Epidermal melanocyte (primary cell): ENCODE measurements at regions not wholly inside any gene's neighbourhood (a gene's known extent, or its start where the extent isn't known, plus 50 kb on each side); places are given as distances from the start of the nearest gene placed in this dataset.

Experiments
- DNase-seq: peaks from one replicate; pipeline ENCODE4 v3.0.0; 2011; ENCODE audit warnings: low spot score; ENCODE audit not compliant: insufficient read length

- no peak for DNase-seq
Measured at GRCh38 chr11:27287205-27287604, 75.8 kb downstream of the CCDC34 start.

- DNase-seq: no peak
Measured at GRCh38 chr11:27285761-27286160, 77.3 kb downstream of the CCDC34 start.

- DNase-seq: no peak
Measured at GRCh38 chr11:27282806-27283205, 80.2 kb downstream of the CCDC34 start.

GRCh38 chr11:27281740-27282590 is 81.0 kb downstream of the CCDC34 start:
- DNase-seq: no peak

GRCh38 chr11:27281276-27281675 is 81.7 kb downstream of the CCDC34 start:
- no peak for DNase-seq

GRCh38 chr11:27280140-27280539 is 82.9 kb downstream of the CCDC34 start:
- DNase-seq: no peak

GRCh38 chr11:27279460-27279859 is 83.6 kb downstream of the CCDC34 start:
- DNase-seq: no peak

- DNase-seq: no peak
Measured at GRCh38 chr11:27277843-27278242, 85.2 kb downstream of the CCDC34 start.

- no peak for DNase-seq
Measured at GRCh38 chr11:27276141-27276540, 86.9 kb downstream of the CCDC34 start.

GRCh38 chr11:27274854-27275395 is 88.1 kb downstream of the CCDC34 start:
- DNase-seq: no peak

GRCh38 chr11:27266125-27266524 is 96.9 kb downstream of the CCDC34 start:
- no peak for DNase-seq

- DNase-seq: no peak
Measured at GRCh38 chr11:27263986-27264385, 99.0 kb downstream of the CCDC34 start.

GRCh38 chr11:27263046-27263445 is 100.0 kb downstream of the CCDC34 start:
- DNase-seq: no peak

- no peak for DNase-seq
Measured at GRCh38 chr11:27255447-27255828, 107.6 kb downstream of the CCDC34 start.

- DNase-seq: no peak
Measured at GRCh38 chr11:27254744-27255446, 108.1 kb downstream of the CCDC34 start.

- DNase-seq: no peak
Measured at GRCh38 chr11:27253224-27253623, 109.8 kb downstream of the CCDC34 start.

- DNase-seq: no peak
Measured at GRCh38 chr11:27250867-27251665, 111.9 kb downstream of the CCDC34 start.

GRCh38 chr11:27248576-27249509 is 114.2 kb downstream of the CCDC34 start:
- no peak for DNase-seq

GRCh38 chr11:27247660-27248059 is 115.4 kb downstream of the CCDC34 start:
- no peak for DNase-seq

- no peak for DNase-seq
Measured at GRCh38 chr11:27246925-27247324, 116.1 kb downstream of the CCDC34 start.

- DNase-seq: no peak
Measured at GRCh38 chr11:27244900-27245299, 118.1 kb downstream of the CCDC34 start.
